ENCODE measurements at regions not wholly inside any gene's neighbourhood (a gene's known extent, or its start where the extent isn't known, plus 50 kb on each side); places are given as distances from the start of the nearest gene placed in this dataset.

- TF ChIP-seq CTCF (IDR thresholded peaks at IDR 0.05 in 4 of 5, conservative IDR thresholded peaks at IDR 0.05 in 1 of 5), result no peak
- no peak for TF ChIP-seq POLR2A (IDR thresholded peaks at IDR 0.05)
Measured at GRCh38 chr3:175940881-175941280, 1081.7 kb downstream of the NAALADL2 start.

All from gastrocnemius medialis (tissue), 4 donors.